HG03060 (cell line): ENCODE measurements at regions not wholly inside any gene's neighbourhood (a gene's known extent, or its start where the extent isn't known, plus 50 kb on each side); places are given as distances from the start of the nearest gene placed in this dataset.
"Not testable (repeated sequence)": the region's sequence is repeated elsewhere in the genome, so short reads cannot be mapped to it uniquely, and the experiment has no call there.

Source experiments
- ATAC-seq: cut with Tn5 transposase; IDR thresholded peaks from one replicate; pipeline ENCODE4 v1.9.1; 2021; ENCODE audit warnings: low read depth, moderate number of reproducible peaks; ENCODE audit not compliant: unreplicated experiment

DNA sequence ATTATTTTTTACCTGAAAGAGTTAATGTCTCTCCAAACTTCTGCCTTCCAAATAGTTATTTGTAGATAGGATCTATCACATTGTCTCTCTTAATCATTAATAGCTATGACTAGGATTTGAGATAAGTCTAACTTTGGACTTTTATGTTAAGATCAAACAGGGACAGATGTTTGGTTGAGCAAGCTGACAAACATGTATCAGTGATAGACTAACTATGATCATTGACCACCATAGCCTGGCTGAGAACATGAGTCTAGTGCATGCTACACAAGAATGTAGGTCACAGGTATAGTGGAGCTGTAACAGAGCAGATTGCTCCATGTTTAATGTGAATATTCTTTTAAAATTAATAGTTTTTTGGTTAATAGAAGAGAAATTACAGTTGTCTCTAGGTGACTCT lies 52.0 kb downstream of the SYT15B start:
- ATAC-seq, result not testable (repeated sequence)

- not testable (repeated sequence) for ATAC-seq
These were observed 52.9 kb downstream of the SYT15B start for GRCh38 chr10:47710443-47710842.

- ATAC-seq, result peak; percentile 52
These were observed 57.5 kb downstream of the SYT15B start for GRCh38 chr10:47705698-47706414.

DNA sequence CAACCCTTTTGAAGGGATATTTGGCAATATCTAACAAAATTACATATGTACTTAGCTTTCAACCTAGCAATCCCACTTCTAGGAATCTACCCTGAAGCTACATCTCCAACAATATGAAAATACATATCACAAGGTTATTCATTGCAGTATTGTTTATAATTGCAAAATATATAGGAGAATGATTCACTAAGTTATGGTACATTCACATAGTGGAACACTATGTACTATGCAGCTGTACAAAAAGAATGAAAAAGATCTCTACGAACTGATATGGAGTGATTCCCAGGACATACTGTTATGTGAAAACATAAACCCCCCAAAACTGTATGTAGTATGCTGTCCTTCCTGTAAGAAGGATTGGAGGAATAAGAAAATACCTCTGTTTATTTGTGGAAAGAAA lies 62.1 kb downstream of the SYT15B start:
- ATAC-seq, result not testable (repeated sequence)

GRCh38 chr10:47699854-47700253 lies 63.5 kb downstream of the SYT15B start:
- ATAC-seq, result not testable (repeated sequence)

DNA sequence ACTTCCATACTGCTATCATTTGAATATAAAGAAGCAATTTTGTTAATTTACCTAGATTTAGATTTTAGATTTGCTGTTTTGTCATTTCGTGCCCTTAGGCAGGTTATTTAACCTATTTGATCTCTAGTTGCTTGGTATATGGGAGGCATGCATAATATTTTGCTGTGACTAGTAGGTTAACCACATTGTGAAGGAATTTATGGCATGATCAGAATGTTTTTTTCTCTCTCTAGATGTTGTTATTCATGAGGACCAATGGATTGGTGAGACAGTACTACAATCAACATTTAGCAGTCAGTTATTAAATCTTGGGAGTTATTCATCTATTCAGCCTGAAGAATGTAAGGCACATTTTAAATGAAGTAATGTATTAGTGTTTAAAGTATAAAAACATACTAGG lies 67.2 kb downstream of the SYT15B start:
- not testable (repeated sequence) for ATAC-seq

DNA sequence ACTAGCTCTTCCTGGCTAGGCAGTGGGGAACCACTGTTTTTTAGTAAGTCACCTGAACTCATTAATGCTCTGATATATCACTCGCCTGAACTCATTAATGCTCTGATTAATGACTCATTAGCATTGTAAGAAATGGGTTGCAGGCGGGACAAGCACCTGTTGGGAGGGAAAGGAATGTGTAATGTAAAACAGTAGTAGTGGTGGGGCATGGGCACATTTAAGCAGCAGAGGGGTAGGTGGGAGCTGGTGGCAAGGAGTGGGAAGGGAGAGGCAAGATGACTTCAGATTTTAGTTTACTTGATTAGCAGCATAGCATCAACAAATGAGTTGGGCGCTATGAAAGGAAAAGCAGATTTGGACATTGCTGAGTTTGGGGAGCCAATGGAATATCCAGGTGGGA lies 68.2 kb downstream of the SYT15B start:
- ATAC-seq, result not testable (repeated sequence)

GRCh38 chr10:47690304-47690703 lies 73.1 kb downstream of the SYT15B start:
- ATAC-seq, result not testable (repeated sequence)

- not testable (repeated sequence) for ATAC-seq
These were observed 79.4 kb downstream of the SYT15B start for GRCh38 chr10:47683826-47684475.

DNA sequence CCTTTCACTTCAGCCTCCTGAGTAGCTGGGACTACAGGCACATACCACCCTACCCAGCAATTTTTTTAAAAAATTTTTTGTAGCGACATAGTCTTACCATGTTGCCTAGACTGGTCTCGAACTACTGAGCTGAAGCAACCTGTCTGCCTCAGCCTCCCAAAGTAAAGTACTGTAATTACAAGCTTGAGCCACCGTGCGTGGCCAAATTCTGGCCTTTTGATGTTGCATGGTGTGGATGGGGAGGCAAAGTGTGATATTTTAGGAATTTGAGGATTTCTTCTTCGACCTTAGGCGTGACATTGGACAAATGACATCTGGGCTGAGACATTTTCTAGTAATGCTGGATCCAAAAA lies 81.8 kb downstream of the SYT15B start:
- ATAC-seq, result not testable (repeated sequence)

- ATAC-seq, result not testable (repeated sequence)
These were observed 82.3 kb downstream of the SYT15B start for GRCh38 chr10:47680848-47681637.

- ATAC-seq, result not testable (repeated sequence)
These were observed 87.3 kb downstream of the SYT15B start for GRCh38 chr10:47676102-47676501.

GRCh38 chr10:47675577-47675976 lies 87.8 kb downstream of the SYT15B start:
- not testable (repeated sequence) for ATAC-seq

- ATAC-seq, result not testable (repeated sequence)
These were observed 90.3 kb downstream of the SYT15B start for GRCh38 chr10:47673128-47673527.

- ATAC-seq, result not testable (repeated sequence)
These were observed 92.5 kb downstream of the SYT15B start for GRCh38 chr10:47670857-47671256.

GRCh38 chr10:47661955-47662577 lies 101.3 kb downstream of the SYT15B start:
- ATAC-seq, result not testable (repeated sequence)

DNA sequence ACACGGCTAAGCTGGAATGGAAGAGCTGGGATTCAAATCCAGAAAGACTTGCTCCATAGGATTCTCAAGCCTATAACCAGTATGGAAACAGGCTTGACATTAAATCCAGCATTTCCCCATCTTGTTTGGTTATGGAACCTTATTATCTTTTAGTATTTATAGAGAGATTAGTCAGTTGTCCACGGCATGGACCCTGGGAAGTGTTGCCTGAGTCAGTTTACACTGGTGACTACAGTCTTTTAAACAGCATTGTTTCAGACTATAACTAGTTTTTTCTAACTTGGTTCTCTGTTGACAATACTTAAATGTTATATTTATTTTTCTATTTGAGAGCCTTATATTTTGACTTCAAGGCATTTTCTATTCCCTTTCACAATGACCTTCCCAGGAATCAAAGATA lies 106.7 kb downstream of the SYT15B start:
- ATAC-seq, result not testable (repeated sequence)

GRCh38 chr10:47654161-47654560 lies 109.2 kb downstream of the SYT15B start:
- ATAC-seq, result not testable (repeated sequence)

- not testable (repeated sequence) for ATAC-seq
These were observed 114.8 kb downstream of the SYT15B start for GRCh38 chr10:47648594-47648993.

- not testable (repeated sequence) for ATAC-seq
These were observed 115.8 kb downstream of the SYT15B start for GRCh38 chr10:47647523-47648101.
